A673 (cell line): ENCODE measurements at regions not wholly inside any gene's neighbourhood (a gene's known extent, or its start where the extent isn't known, plus 50 kb on each side); places are given as distances from the start of the nearest gene placed in this dataset.

Source experiments
- BruUV-seq: library from RNA; stranded (reverse); fragments of 400-500 nt; replicated peaks from 2 replicates; lab custom pipeline; 2021; lab: Mats Ljungman, UMichigan
- CTCF ChIA-PET: fragments of 300-600 bp; sonication (Branson Sonifier 250); formaldehyde crosslinking; loops from one replicate; lab custom pipeline; 2022; ENCODE audit warnings: antibody characterized with exemption; lab: Charles Lee
- POLR2A ChIA-PET: fragments of 300-600 bp; sonication (Branson Sonifier 250); formaldehyde crosslinking; loops from one replicate; lab custom pipeline; 2022; ENCODE audit warnings: antibody characterized with exemption; ENCODE audit not compliant: low non-redundant PET; lab: Charles Lee
- DNase-seq: peaks from one replicate; pipeline ENCODE4 v3.0.0-alpha.2; 2015; ENCODE audit warnings: low spot score
- H3K27ac ChIP-seq: fragments of 200-600 bp; sonication (generic); 2 replicates; pipeline ENCODE4 v1.5.1; 2016; ENCODE audit warnings: mixed run types, low read depth, mild to moderate bottlenecking, mixed read lengths, antibody characterized with exemption, low read length; ENCODE audit not compliant: poor library complexity, severe bottlenecking
- H3K27me3 ChIP-seq: fragments of 200-600 bp; sonication (generic); replicated peaks from 2 replicates; pipeline ENCODE4 v1.6.1; 2017; ENCODE audit warnings: mixed run types, low read depth, mild to moderate bottlenecking, mixed read lengths, antibody characterized with exemption, low read length; ENCODE audit not compliant: insufficient read depth, poor library complexity
- H3K36me3 ChIP-seq: fragments of 200-600 bp; sonication (generic); 2 replicates; pipeline ENCODE4 v1.6.1; 2016; ENCODE audit warnings: mixed run types, mild to moderate bottlenecking, mixed read lengths, antibody characterized with exemption, low read length; ENCODE audit not compliant: insufficient read depth, poor library complexity, severe bottlenecking
- H3K4me1 ChIP-seq: fragments of 200-600 bp; sonication (generic); 2 replicates; pipeline ENCODE4 v1.6.1; 2017; ENCODE audit warnings: mixed run types, mild to moderate bottlenecking, mixed read lengths, antibody characterized with exemption, low read length; ENCODE audit not compliant: insufficient read depth, poor library complexity, severe bottlenecking
- H3K4me3 ChIP-seq: fragments of 200-600 bp; sonication (generic); 2 replicates; pipeline ENCODE4 v1.5.1; 2016; ENCODE audit warnings: low read depth, mixed run types, mild to moderate bottlenecking, mixed read lengths, low read length; ENCODE audit not compliant: poor library complexity, severe bottlenecking
- H3K9me3 ChIP-seq: fragments of 200-600 bp; sonication (generic); 2 replicates; pipeline ENCODE4 v1.6.1; 2016; ENCODE audit warnings: mixed run types, low read depth, mild to moderate bottlenecking, mixed read lengths, antibody characterized with exemption, low read length; ENCODE audit not compliant: poor library complexity, severe bottlenecking
- EZH2 ChIP-seq: fragments of 200-600 bp; sonication (generic); IDR thresholded peaks from 2 replicates; pipeline ENCODE4 v1.6.1; 2017; ENCODE audit warnings: borderline replicate concordance, low read depth, mild to moderate bottlenecking, mixed read lengths, antibody characterized with exemption, low read length; ENCODE audit not compliant: poor library complexity, severe bottlenecking
- intact Hi-C: fragments of 100-400 bp; cut with micrococcal nuclease; formaldehyde crosslinking; loops from one replicate; pipeline ENCODE4 v1.10.0; 2022; ENCODE audit not compliant: unreplicated experiment
- TF ChIP-seq, protein P1 (sequence below): fragments of 300-800, 200-600 bp; sonication (generic); conservative IDR thresholded peaks from 2 replicates; pipeline ENCODE4 v1.5.1; 2017; ENCODE audit warnings: low read depth, mild to moderate bottlenecking, antibody characterized with exemption, low read length, moderate library complexity, mixed read lengths

DNA sequence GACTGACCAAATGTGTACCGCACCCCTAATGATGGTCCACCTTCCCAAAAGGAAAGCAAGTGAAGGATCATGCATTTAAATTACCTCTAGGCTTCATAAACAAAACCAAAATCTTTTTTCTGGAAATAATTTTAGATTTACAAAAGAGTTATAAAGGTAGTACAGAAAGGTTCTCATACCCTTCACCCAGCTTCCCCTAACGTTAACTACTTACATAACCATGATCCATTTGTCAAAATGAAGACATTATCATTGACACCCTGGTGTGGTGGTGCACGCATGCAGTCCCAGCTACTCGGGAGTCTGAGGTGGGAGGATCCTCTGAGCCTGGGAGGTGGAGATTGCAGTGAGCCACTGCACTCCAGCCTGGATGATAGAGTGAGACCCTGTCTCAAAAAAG is 75.1 kb upstream of the TCF7L2 start:
- ChIA-PET POLR2A (no interaction called here), CTCF (no interaction called here)
- no peak overlapping the region for H3K27ac ChIP-seq
- no peaks in the 10 kb centered on the region for H3K36me3 ChIP-seq
- DNase-seq: no peak
- no TSS peak for BruUV-seq
- H3K4me3 ChIP-seq: no peak overlapping the region
- H3K9me3 ChIP-seq: no peaks in the 10 kb centered on the region
- TF ChIP-seq, protein P1, sequence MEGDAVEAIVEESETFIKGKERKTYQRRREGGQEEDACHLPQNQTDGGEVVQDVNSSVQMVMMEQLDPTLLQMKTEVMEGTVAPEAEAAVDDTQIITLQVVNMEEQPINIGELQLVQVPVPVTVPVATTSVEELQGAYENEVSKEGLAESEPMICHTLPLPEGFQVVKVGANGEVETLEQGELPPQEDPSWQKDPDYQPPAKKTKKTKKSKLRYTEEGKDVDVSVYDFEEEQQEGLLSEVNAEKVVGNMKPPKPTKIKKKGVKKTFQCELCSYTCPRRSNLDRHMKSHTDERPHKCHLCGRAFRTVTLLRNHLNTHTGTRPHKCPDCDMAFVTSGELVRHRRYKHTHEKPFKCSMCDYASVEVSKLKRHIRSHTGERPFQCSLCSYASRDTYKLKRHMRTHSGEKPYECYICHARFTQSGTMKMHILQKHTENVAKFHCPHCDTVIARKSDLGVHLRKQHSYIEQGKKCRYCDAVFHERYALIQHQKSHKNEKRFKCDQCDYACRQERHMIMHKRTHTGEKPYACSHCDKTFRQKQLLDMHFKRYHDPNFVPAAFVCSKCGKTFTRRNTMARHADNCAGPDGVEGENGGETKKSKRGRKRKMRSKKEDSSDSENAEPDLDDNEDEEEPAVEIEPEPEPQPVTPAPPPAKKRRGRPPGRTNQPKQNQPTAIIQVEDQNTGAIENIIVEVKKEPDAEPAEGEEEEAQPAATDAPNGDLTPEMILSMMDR: no peak
- no peak for TF ChIP-seq EZH2
- H3K4me1 ChIP-seq: no peaks in the 10 kb centered on the region
- H3K27me3 ChIP-seq: no peaks in the 10 kb centered on the region
- intact Hi-C loops: no loop called here

DNA sequence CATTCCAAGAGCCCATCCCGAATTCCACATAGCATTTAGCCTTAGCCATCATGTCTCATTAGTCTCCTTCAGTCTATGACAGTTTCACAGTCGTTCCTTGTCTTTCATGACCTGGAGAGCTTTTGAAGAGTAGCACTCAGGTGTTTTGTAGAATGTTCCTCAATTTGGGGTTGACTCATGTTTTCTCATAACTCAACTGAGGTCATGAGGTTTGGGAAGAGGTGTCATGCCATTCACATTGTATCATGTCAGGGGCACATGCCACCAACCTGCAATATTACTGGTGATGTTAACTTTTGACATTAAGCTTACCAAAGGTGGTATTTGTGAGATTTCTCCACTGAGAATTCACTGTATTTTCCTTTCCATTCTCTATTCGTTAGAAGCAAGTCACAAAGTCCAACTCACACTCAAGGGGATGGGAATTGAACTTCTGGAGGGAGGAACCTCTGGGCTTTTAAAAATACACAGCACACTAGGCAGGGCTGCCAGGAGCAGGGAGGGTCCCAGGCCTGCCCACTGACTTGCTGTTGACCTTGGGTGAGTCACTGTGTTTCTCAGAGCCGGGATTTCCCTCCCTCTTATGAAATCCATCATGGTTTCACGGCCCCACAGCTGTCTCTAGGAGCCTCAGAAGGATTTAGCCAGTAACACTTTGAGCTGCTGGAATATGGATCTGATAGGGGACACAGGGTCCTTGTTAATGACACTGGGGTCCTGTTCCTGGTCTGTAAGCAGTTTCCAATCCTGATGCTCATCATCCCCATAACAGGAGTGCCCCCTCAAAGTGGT is 74.4 kb upstream of the TCF7L2 start:
- H3K27ac ChIP-seq: no peak overlapping the region
- POLR2A ChIA-PET: no interaction called here
- no peaks in the 10 kb centered on the region for H3K9me3 ChIP-seq
- no peak for TF ChIP-seq EZH2
- TF ChIP-seq, protein P1: no peak
- no peaks in the 10 kb centered on the region for H3K4me1 ChIP-seq
- DNase-seq: no peak
- no TSS peak for BruUV-seq
- CTCF ChIA-PET: no interaction called here
- no peaks in the 10 kb centered on the region for H3K36me3 ChIP-seq
- no peak overlapping the region for H3K4me3 ChIP-seq
- intact Hi-C loops: no loop called here
- H3K27me3 ChIP-seq: no peaks in the 10 kb centered on the region

DNA sequence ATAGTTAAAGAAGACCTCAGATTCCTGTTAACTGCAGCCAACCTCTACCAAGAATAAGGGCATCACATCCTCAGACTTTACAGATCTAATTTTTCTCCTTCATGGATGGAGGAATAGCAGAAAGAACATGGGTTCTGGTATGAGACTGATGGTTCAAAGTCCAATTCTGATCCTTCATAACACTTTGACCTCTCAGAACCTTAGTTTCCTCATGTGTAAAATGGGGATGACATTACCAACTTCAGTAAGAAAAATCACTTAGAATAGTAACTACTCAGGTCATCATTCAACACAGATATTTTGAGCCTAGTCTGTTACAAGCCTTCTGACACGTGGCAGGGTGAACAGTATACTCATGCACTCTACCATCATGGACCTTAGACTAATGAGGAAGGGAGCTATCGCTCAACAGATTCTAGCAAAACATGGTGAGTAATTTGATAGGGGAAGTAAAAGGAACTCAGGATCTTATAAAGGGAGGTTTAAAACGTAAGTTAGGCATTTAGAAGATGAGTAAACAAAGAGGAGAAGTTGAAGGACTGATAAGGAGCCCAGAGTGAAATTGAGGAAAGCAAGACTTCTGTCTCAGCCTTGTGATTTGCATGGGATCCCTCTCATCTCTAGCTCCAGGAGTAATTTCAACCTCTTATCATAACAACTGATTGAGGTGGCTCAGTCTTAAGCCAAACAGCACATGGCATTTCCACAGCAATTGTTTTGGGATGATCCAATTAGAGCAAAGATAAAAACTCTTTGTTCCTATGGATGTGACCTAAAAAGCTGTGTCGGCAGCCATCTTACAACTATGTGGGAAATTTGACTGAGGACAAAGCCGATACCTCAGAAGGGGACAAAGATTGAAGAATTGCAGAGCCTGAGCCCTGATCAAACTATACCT is 69.2 kb upstream of the TCF7L2 start:
- no TSS peak for BruUV-seq
- no peaks in the 10 kb centered on the region for H3K36me3 ChIP-seq
- H3K4me3 ChIP-seq: no peak overlapping the region
- ChIA-PET CTCF (interaction anchor here (0.6 kb wide), 1 partner anchor 142 kb away, joined by 9 read pairs; no protein-coding TSS in a partner anchor), POLR2A (no interaction called here)
- no peak overlapping the region for H3K27ac ChIP-seq
- H3K4me1 ChIP-seq: no peaks in the 10 kb centered on the region
- no peaks in the 10 kb centered on the region for H3K9me3 ChIP-seq
- H3K27me3 ChIP-seq: no peaks in the 10 kb centered on the region
- no peak for DNase-seq
- intact Hi-C loops: no loop called here
- TF ChIP-seq EZH2: no peak
- TF ChIP-seq, protein P1: no peak
